ENCODE measurements at regions not wholly inside any gene's neighbourhood (a gene's known extent, or its start where the extent isn't known, plus 50 kb on each side); places are given as distances from the start of the nearest gene placed in this dataset.

GRCh38 chr13:99827011-99827772 is 144.4 kb downstream of the ZIC5 start:
- TF ChIP-seq CTCF (IDR thresholded peaks at IDR 0.05) (no peak), POLR2A (IDR thresholded peaks at IDR 0.05) (no peak)
